Stimulated activated naive B cell treated with anti-CD40 and anti-IgM and Interleukin-4, amounts not matched to agents 10 μg/mL and 1 μg/mL and 100 μg/mL, for 72 hours (primary cell): ENCODE measurements at regions not wholly inside any gene's neighbourhood (a gene's known extent, or its start where the extent isn't known, plus 50 kb on each side); places are given as distances from the start of the nearest gene placed in this dataset.
"Not testable (repeated sequence)": the region's sequence is repeated elsewhere in the genome, so short reads cannot be mapped to it uniquely, and the experiment has no call there.

ENCODE experiments used
- ATAC-seq, 2 donors: fragments of 150-1000 bp; cut with Tn5 transposase; replicated peaks; 2 replicates each; pipeline ENCODE4 v1.10.0; 2021; ENCODE audit warnings: moderate library complexity in 1 of 2
- DNase-seq: peaks from one replicate; pipeline ENCODE4 v3.0.0; 2021
- H3K27ac Mint-ChIP-seq: one replicate; pipeline ENCODE4 v1.8.0; 2022; ENCODE audit warnings: mild to moderate bottlenecking, mixed read lengths
- H3K27me3 Mint-ChIP-seq, 2 donors: one replicate each; pipeline ENCODE4 v1.8.0; 2022; ENCODE audit warnings: mixed read lengths in 2 of 2
- H3K36me3 Mint-ChIP-seq, 2 donors: one replicate each; pipeline ENCODE4 v1.8.0; 2022; ENCODE audit warnings: mixed read lengths in 2 of 2, mild to moderate bottlenecking in 1 of 2
- H3K4me1 Mint-ChIP-seq, 2 donors: one replicate each; pipeline ENCODE4 v1.8.0; 2022; ENCODE audit warnings: mixed read lengths in 2 of 2, mild to moderate bottlenecking in 1 of 2
- H3K4me3 Mint-ChIP-seq, 2 donors: one replicate each; pipeline ENCODE4 v1.8.0; 2022; ENCODE audit warnings: mild to moderate bottlenecking in 2 of 2, mixed read lengths in 2 of 2, moderate library complexity in 1 of 2
- H3K9me3 Mint-ChIP-seq, 2 donors: one replicate each; pipeline ENCODE4 v1.8.0; 2022; ENCODE audit warnings: mixed read lengths in 2 of 2, mild to moderate bottlenecking in 1 of 2

- peaks cover 0 to 3% of the 10 kb centered on the region in 2 donors for H3K36me3 Mint-ChIP-seq
- ATAC-seq (no peak), DNase-seq (no peak)
- no peak overlapping the region for H3K4me3 Mint-ChIP-seq
- H3K9me3 Mint-ChIP-seq, result no peaks in the 10 kb centered on the region
- H3K4me1 Mint-ChIP-seq, result no peaks in the 10 kb centered on the region
- no peak overlapping the region for H3K27ac Mint-ChIP-seq
- H3K27me3 Mint-ChIP-seq, result peaks cover 0 to 6% of the 10 kb centered on the region in 2 donors
These were observed 55.4 kb upstream of the GRPR start for GRCh38 chrX:16067886-16068515.

- Mint-ChIP-seq H3K4me3 (no peak overlapping the region), H3K4me1 (peaks cover 0 to 8% of the 10 kb centered on the region in 2 donors), H3K9me3 (peaks cover 0 to under 1% of the 10 kb centered on the region in 2 donors), H3K27ac (no peak overlapping the region), H3K36me3 (no peaks in the 10 kb centered on the region), H3K27me3 (peaks cover 0 to under 1% of the 10 kb centered on the region in 2 donors)
- ATAC-seq (no peak), DNase-seq (no peak)
These were observed 59.4 kb upstream of the GRPR start for GRCh38 chrX:16063921-16064320.

- Mint-ChIP-seq H3K9me3 (peaks cover 0 to 4% of the 10 kb centered on the region in 2 donors), H3K36me3 (no peaks in the 10 kb centered on the region), H3K27me3 (peaks cover 0 to 4% of the 10 kb centered on the region in 2 donors), H3K4me3 (no peak overlapping the region), H3K27ac (no peak overlapping the region), H3K4me1 (peaks cover 0 to 8% of the 10 kb centered on the region in 2 donors)
- ATAC-seq (no peak), DNase-seq (no peak)
These were observed 60.2 kb upstream of the GRPR start for GRCh38 chrX:16063141-16063540.

GRCh38 chrX:16061296-16061695 is 62.1 kb upstream of the GRPR start:
- ATAC-seq, result no peak
- no peak overlapping the region for H3K27ac Mint-ChIP-seq

GRCh38 chrX:16060252-16060651 is 63.1 kb upstream of the GRPR start:
- Mint-ChIP-seq H3K27ac (no peak overlapping the region), H3K4me3 (no peak overlapping the region), H3K36me3 (no peaks in the 10 kb centered on the region), H3K4me1 (peaks cover 0 to 8% of the 10 kb centered on the region in 2 donors), H3K9me3 (peaks cover 0 to 4% of the 10 kb centered on the region in 2 donors), H3K27me3 (peaks cover 0 to 4% of the 10 kb centered on the region in 2 donors)
- DNase-seq (no peak), ATAC-seq (no peak)

More at GRCh38 chrX:16061296-16061695, 62.1 kb upstream of the GRPR start:
- peaks cover 0 to 4% of the 10 kb centered on the region in 2 donors for H3K9me3 Mint-ChIP-seq
- peaks cover 0 to 4% of the 10 kb centered on the region in 2 donors for H3K27me3 Mint-ChIP-seq
- no peaks in the 10 kb centered on the region for H3K36me3 Mint-ChIP-seq
- no peak for DNase-seq
- peaks cover 0 to 8% of the 10 kb centered on the region in 2 donors for H3K4me1 Mint-ChIP-seq
- H3K4me3 Mint-ChIP-seq, result no peak overlapping the region

GRCh38 chrX:16049126-16049525 is 74.2 kb upstream of the GRPR start:
- not testable (repeated sequence) for H3K27ac Mint-ChIP-seq, H3K4me1 Mint-ChIP-seq, H3K4me3 Mint-ChIP-seq

DNA sequence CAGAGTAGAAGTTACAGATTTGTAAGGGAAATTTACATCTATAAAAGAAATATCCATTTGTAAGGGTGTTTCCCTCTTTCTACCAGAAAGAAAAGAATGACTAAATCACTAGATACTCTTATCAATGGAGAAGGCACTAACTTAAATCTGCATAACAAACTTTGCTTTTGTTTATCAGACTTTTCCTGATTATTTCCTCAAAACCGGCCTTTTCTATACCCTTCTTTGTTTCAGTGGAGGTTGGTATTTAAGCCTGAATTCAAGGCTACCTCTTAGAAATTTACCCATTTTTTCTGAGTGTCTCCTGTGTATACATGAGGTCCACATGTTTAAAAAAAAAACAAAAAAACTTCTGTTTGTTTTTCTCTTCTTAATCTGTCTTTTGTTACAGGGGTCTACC is 80.4 kb upstream of the GRPR start:
- Mint-ChIP-seq H3K4me3 (no peak overlapping the region), H3K27me3 (peaks cover 0 to 6% of the 10 kb centered on the region in 2 donors), H3K36me3 (no peaks in the 10 kb centered on the region), H3K9me3 (no peaks in the 10 kb centered on the region), H3K27ac (no peak overlapping the region), H3K4me1 (peaks cover 6 to 20% of the 10 kb centered on the region in 2 donors)
- DNase-seq (no peak), ATAC-seq (no peak)

More at GRCh38 chrX:16049126-16049525, 74.2 kb upstream of the GRPR start:
- peaks cover 0 to 12% of the 10 kb centered on the region in 2 donors for H3K27me3 Mint-ChIP-seq
- not testable (repeated sequence) for H3K36me3 Mint-ChIP-seq, H3K9me3 Mint-ChIP-seq, ATAC-seq, DNase-seq

DNA sequence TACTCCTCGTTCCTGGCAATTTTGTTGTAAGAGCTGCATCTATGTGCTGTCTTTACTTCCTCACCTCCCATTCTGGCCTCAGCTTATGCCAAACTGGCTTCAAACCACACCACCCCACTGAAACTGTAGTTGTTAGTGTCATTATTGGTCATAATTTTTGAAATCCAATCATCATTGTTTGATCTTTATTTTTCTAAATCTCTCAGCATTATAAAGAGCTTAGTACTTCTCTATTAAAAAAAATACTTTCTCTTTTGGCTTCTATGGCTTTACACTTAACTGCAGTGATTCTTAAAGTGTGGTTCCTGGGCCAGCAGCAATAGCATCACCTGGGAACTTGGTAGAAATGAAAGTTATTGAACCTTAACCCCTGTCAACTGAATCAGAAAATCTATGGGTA is 83.5 kb upstream of the GRPR start:
- DNase-seq (no peak), ATAC-seq (no peak)
- H3K27ac Mint-ChIP-seq, result no peak overlapping the region
- H3K36me3 Mint-ChIP-seq, result peaks cover 0 to 3% of the 10 kb centered on the region in 2 donors
- peaks cover 0 to 4% of the 10 kb centered on the region in 2 donors for H3K9me3 Mint-ChIP-seq
- no peak overlapping the region for H3K4me3 Mint-ChIP-seq
- H3K4me1 Mint-ChIP-seq, result peaks cover 6 to 20% of the 10 kb centered on the region in 2 donors
- H3K27me3 Mint-ChIP-seq, result no peaks in the 10 kb centered on the region

DNA sequence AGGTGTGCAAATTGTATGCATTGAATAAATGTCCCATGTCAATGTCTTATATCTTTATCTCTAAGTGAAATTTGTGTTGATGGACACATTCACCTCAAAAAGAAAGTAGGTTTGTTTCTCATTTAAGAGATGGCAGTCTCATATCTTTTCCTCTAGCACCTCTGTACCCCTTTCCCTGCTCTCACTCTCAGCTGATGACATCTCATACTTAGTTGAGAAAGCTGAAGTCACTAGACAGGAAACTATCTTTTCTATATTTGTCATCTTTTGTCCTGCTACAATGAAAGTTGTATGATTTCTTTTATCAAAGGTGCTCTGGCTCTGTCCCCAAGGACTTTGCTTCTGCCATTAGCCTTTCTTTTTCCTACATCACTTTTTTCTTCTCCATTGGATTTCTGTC is 84.0 kb upstream of the GRPR start:
- H3K27me3 Mint-ChIP-seq, result no peaks in the 10 kb centered on the region
- H3K4me1 Mint-ChIP-seq, result peaks cover 6 to 20% of the 10 kb centered on the region in 2 donors
- H3K9me3 Mint-ChIP-seq, result peaks cover 0 to 4% of the 10 kb centered on the region in 2 donors
- H3K36me3 Mint-ChIP-seq, result peaks cover 0 to 3% of the 10 kb centered on the region in 2 donors
- ATAC-seq (no peak), DNase-seq (no peak)
- no peak overlapping the region for H3K27ac Mint-ChIP-seq
- H3K4me3 Mint-ChIP-seq, result no peak overlapping the region

DNA sequence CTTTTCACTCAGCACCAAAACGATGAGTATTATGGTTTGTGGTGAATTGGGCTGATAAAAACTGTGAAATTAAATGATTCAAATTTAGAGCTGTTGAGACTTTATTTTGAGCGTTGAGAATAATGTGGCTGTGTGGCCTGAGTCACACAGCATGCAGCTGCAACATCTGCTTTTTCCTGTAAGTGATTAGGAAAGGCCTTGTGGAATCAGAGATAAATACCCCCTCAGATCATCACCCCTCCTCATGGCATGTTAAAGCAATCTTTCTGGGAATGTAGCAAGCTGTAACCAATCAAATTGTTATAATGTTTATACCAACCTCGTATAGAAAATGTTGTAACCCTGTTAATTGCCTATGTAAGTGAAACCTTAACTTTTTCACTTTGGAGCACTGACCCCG is 90.0 kb upstream of the GRPR start:
- no peak overlapping the region for H3K27ac Mint-ChIP-seq
- peaks cover 0 to 4% of the 10 kb centered on the region in 2 donors for H3K9me3 Mint-ChIP-seq
- no peak for DNase-seq

GRCh38 chrX:16028576-16028975 is 94.8 kb upstream of the GRPR start:
- DNase-seq, result no peak
- no peaks in the 10 kb centered on the region for H3K36me3 Mint-ChIP-seq
- no peak for ATAC-seq
- peaks cover 0 to 5% of the 10 kb centered on the region in 2 donors for H3K27me3 Mint-ChIP-seq
- H3K27ac Mint-ChIP-seq, result no peak overlapping the region
- H3K4me1 Mint-ChIP-seq, result peaks cover 3 to 12% of the 10 kb centered on the region in 2 donors
- H3K9me3 Mint-ChIP-seq, result no peaks in the 10 kb centered on the region
- H3K4me3 Mint-ChIP-seq, result no peak overlapping the region

More for the DNA sequence above, 90.0 kb upstream of the GRPR start:
- ATAC-seq, result no peak
- Mint-ChIP-seq H3K4me1 (peaks cover 3 to 6% of the 10 kb centered on the region in 2 donors), H3K27me3 (peaks cover 0 to 5% of the 10 kb centered on the region in 2 donors), H3K4me3 (no peak overlapping the region), H3K36me3 (peaks cover 0 to 3% of the 10 kb centered on the region in 2 donors)

DNA sequence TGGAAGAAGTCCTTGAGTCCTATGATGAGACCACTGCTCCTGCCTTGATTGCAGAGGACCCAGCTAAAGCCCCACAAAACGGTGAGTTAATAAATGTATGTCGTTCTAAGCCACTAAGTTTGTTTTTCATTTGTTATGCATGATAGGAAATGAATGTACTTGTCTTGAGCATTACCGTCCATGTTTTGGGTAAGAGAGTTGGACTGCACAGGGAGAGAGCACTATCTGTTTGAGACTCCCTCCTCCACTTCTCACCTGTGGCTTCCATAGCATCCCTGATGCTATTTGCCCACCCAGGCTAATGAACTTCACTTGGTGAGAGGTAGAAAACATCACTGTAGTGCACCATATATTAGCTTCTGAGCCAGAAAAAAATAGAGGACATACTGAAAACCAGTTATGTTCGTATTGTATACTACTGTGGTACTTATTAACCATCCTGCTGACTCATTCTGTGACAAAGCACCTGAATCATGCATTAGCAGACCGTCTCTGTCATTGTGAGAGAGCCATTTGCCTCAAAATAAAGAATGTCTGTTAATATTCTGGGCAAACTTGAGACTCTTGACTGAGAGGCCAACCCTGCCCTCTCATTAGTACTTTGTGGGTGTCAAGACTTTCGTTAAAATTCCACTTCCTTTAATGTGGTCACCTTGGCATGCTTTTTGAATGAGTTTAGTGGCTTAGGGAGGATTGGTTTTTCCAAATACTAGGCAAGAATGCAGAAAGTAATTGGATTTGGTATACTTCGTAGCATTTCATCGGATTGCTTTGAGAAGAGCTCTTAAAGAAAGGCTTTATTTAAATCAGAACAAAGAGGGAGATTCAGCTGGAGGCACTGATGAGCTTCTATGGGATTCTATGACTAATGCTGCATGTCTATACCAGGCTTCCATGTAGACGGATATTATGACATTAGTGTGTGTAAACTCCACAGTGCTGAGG is 99.3 kb upstream of the GRPR start:
- DNase-seq (no peak), ATAC-seq (peak; percentile 44 to 78)
- Mint-ChIP-seq H3K4me3 (no peak overlapping the region), H3K27ac (no peak overlapping the region), H3K9me3 (no peaks in the 10 kb centered on the region), H3K4me1 (peaks cover 6 to 12% of the 10 kb centered on the region in 2 donors), H3K27me3 (peaks cover 0 to 15% of the 10 kb centered on the region in 2 donors), H3K36me3 (no peaks in the 10 kb centered on the region)

- Mint-ChIP-seq H3K27me3 (peaks cover 0 to 15% of the 10 kb centered on the region in 2 donors), H3K4me3 (no peak overlapping the region), H3K9me3 (no peaks in the 10 kb centered on the region), H3K4me1 (peaks cover 3 to 6% of the 10 kb centered on the region in 2 donors), H3K36me3 (no peaks in the 10 kb centered on the region), H3K27ac (no peak overlapping the region)
- ATAC-seq (no peak), DNase-seq (no peak)
These were observed 100.7 kb upstream of the GRPR start for GRCh38 chrX:16022580-16023200.

DNA sequence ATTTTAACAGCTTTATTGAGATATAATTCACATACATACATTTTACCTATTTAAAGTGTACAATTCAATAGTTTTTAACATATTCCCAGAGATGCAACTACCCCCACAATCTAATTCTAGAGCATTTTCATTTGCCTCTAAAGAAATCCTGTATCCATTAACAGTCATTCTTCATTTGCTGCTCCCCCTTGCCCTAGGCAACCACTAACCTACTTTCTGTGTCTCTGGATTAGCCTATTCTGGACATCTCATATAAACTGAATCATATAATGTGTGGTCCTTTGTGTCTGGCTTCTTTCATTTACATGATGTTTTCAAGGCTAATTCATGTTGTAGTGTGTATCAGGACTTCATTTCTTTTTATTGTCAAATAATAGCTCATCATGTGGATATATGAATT is 105.1 kb upstream of the GRPR start:
- DNase-seq, result no peak
- Mint-ChIP-seq H3K27ac (no peak overlapping the region), H3K4me1 (peaks cover 0 to 3% of the 10 kb centered on the region in 2 donors)

More for the DNA sequence above, 105.1 kb upstream of the GRPR start:
- H3K4me3 Mint-ChIP-seq, result no peak overlapping the region
- H3K27me3 Mint-ChIP-seq, result peaks cover 0 to 23% of the 10 kb centered on the region in 2 donors
- no peaks in the 10 kb centered on the region for H3K36me3 Mint-ChIP-seq
- ATAC-seq, result no peak
- H3K9me3 Mint-ChIP-seq, result no peaks in the 10 kb centered on the region
